Lung microvascular endothelial cell (primary cell): ENCODE measurements at regions not wholly inside any gene's neighbourhood (a gene's known extent, or its start where the extent isn't known, plus 50 kb on each side); places are given as distances from the start of the nearest gene placed in this dataset.

Source experiments
- DNase-seq, 2 donors: peaks; one replicate each; pipeline versions ENCODE4 v3.0.0 to v3.0.0-alpha.2; 2010; ENCODE audit warnings: low read depth in 2 of 2

- no peak for DNase-seq
These were observed 122.1 kb upstream of the PARP11 start for GRCh38 chr12:3995306-3995705.

GRCh38 chr12:3994500-3994899 lies 121.3 kb upstream of the PARP11 start:
- no peak for DNase-seq

GRCh38 chr12:3992945-3993344 lies 119.7 kb upstream of the PARP11 start:
- no peak for DNase-seq

GRCh38 chr12:3991798-3992580 lies 118.8 kb upstream of the PARP11 start:
- no peak for DNase-seq

- no peak for DNase-seq
These were observed 117.5 kb upstream of the PARP11 start for GRCh38 chr12:3990501-3991280.

- no peak for DNase-seq
These were observed 116.0 kb upstream of the PARP11 start for GRCh38 chr12:3989218-3989550.

GRCh38 chr12:3988519-3989217 lies 115.5 kb upstream of the PARP11 start:
- DNase-seq: no peak

- no peak for DNase-seq
These were observed 114.4 kb upstream of the PARP11 start for GRCh38 chr12:3987571-3987970.

GRCh38 chr12:3980504-3981272 lies 107.5 kb upstream of the PARP11 start:
- DNase-seq: no peak

- DNase-seq: no peak
These were observed 104.4 kb upstream of the PARP11 start for GRCh38 chr12:3977621-3978020.

GRCh38 chr12:3976351-3976938 lies 103.2 kb upstream of the PARP11 start:
- DNase-seq: no peak

- DNase-seq: no peak
These were observed 102.5 kb upstream of the PARP11 start for GRCh38 chr12:3975652-3976051.

- DNase-seq: no peak
These were observed 101.7 kb upstream of the PARP11 start for GRCh38 chr12:3974883-3975282.

- DNase-seq: no peak
These were observed 100.9 kb upstream of the PARP11 start for GRCh38 chr12:3973973-3974644.

GRCh38 chr12:3973269-3973884 lies 100.2 kb upstream of the PARP11 start:
- no peak for DNase-seq

GRCh38 chr12:3972576-3972975 lies 99.4 kb upstream of the PARP11 start:
- DNase-seq: no peak

- DNase-seq: no peak
These were observed 95.3 kb upstream of the PARP11 start for GRCh38 chr12:3968523-3968922.

GRCh38 chr12:3967556-3968160 lies 94.5 kb upstream of the PARP11 start:
- DNase-seq: no peak

- no peak for DNase-seq
These were observed 93.2 kb upstream of the PARP11 start for GRCh38 chr12:3966376-3966775.

GRCh38 chr12:3965046-3965445 lies 91.8 kb upstream of the PARP11 start:
- DNase-seq: no peak
